ENCODE measurements at regions not wholly inside any gene's neighbourhood (a gene's known extent, or its start where the extent isn't known, plus 50 kb on each side); places are given as distances from the start of the nearest gene placed in this dataset.

DNA sequence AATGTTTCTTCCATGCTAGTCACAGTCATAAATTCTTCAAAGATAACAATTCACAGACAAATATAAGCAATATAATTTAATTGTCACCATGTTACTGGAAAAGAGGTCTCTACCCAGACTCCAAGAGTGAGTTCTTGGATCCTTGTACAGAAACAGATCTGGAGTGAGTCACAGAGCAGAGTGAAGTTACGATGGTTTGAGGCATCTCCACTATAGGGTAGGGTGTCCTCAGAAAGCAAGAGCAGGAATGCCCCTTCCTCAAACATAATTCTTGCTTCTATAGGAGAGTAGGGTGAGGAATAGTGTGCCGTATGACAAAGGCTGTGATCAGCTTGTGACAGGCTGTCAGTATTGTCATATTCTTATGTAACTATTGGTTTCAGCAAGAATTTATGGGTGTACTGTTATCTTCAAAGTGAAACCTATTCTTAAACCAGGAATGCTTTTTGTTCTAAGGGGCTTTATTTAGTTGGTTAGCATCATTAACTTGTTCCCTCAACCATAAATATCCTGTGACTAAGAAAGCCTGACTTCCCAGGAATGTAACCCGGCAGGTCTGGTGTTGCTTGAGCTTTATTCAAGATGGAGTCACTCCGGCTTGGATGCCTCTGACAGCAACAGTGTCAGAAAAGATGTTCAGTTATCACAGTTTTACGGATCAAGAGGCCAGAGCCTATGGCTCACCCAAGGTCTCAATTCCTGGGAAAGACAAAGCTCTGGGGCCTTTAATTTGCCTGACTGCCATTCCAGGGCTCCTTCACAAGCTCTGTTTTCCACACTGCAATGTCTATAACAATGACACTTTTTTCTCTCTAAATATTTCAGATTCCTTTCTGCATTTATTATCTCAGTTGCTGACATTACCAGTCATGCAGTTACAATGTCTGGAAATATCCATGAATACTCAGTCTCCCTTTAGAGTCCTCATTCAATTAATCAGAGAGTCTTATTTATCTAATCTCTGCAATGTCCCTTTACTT lies 298.6 kb downstream of the C6orf118 start (continued):
- TF ChIP-seq RAD21 (IDR thresholded peaks at IDR 0.05; ENCODE audit: low read length): no peak

- H2AK5ac ChIP-seq (ENCODE audit: low read depth, low read length): no peak overlapping the region
- peaks cover 8% of the 10 kb centered on the region for H3K9me3 ChIP-seq (ENCODE audit: control insufficient read depth, insufficient read depth, low read length)
- no peak overlapping the region for H3K18ac ChIP-seq (ENCODE audit: low read depth, low read length)
- intact Hi-C loops (cut with micrococcal nuclease): no loop called here
- no peak overlapping the region for H2BK120ac ChIP-seq (ENCODE audit: low read depth, low read length)
- BruUV-seq (replicated peaks): no TSS peak
- no peak for TF ChIP-seq MAFK (IDR thresholded peaks at IDR 0.05; ENCODE audit: low read depth, low read length)
- no peak for TF ChIP-seq RAD21 (IDR thresholded peaks at IDR 0.05; ENCODE audit: low read length)
- TF ChIP-seq CHD1 (IDR thresholded peaks at IDR 0.05; ENCODE audit: low read depth, low read length): no peak
- TF ChIP-seq CEBPB (IDR thresholded peaks at IDR 0.05; ENCODE audit: low read depth, low read length): no peak
- no peaks in the 10 kb centered on the region for H3K9me1 ChIP-seq (ENCODE audit: insufficient read depth, low read length)
- no peak overlapping the region for H4K8ac ChIP-seq (ENCODE audit: low read depth in 2 of 2, low read length in 2 of 2)
- H4K20me1 ChIP-seq (ENCODE audit: insufficient read depth, low read length): no peaks in the 10 kb centered on the region
- H4K91ac ChIP-seq (ENCODE audit: insufficient read depth, low read depth, low read length): no peak overlapping the region
- no peak overlapping the region for H2AK9ac ChIP-seq (replicated peaks; ENCODE audit: low read depth, low read length, poor library complexity)
- no peak overlapping the region for H3K9ac ChIP-seq (ENCODE audit: low read depth, low read length)
- H2AFZ ChIP-seq (replicated peaks; ENCODE audit: low read length, poor library complexity): no peak overlapping the region
- dilution Hi-C loops (cut with HindIII; ENCODE audit: low sequenced_read_pairs, unreplicated experiment): no loop called here
- H2BK15ac ChIP-seq (ENCODE audit: low read depth, low read length): no peak overlapping the region
- H3K4me1 ChIP-seq (ENCODE audit: control insufficient read depth, insufficient read depth, low read length): no peaks in the 10 kb centered on the region
- ChIA-PET POLR2A (ENCODE audit: unreplicated experiment) (no interaction called here), CTCF (no interaction called here)
- H4K5ac ChIP-seq (ENCODE audit: low read depth, low read length): no peak overlapping the region
- H2BK20ac ChIP-seq (ENCODE audit: low read depth, low read length): no peak overlapping the region
- no peaks in the 10 kb centered on the region for H3K36me3 ChIP-seq (ENCODE audit: control insufficient read depth, insufficient read depth, low read length)
- DNase-seq (no peak), ATAC-seq (ENCODE audit: low read depth) (peak; percentile 61; the same call in 1 of the 2 replicates)
- no CpG with 5 or more reads among the region's 4 CpGs for WGBS, 2 experiments (ENCODE audit: extremely low coverage in 2 of 2, insufficient read length in 1 of 2)
- H3K14ac ChIP-seq (replicated peaks; ENCODE audit: low read depth, low read length): no peak overlapping the region
- H3K4me3 ChIP-seq (ENCODE audit: insufficient read depth, low read depth, low read length): no peak overlapping the region
- H3K27me3 ChIP-seq (ENCODE audit: control insufficient read depth, insufficient read depth, low read length): no peaks in the 10 kb centered on the region
- H3K4ac ChIP-seq (ENCODE audit: low read depth, low read length): no peak overlapping the region
- in situ Hi-C loops (cut with MboI; ENCODE audit: low sequenced_read_pairs): no loop called here
- H3K79me1 ChIP-seq (ENCODE audit: low read depth in 1 of 2, low read length in 2 of 2): no peaks in the 10 kb centered on the region
- H3K4me2 ChIP-seq (ENCODE audit: low read depth, low read length): no peak overlapping the region
- no peak overlapping the region for H3K23ac ChIP-seq (ENCODE audit: low read depth, low read length)
- no peak overlapping the region for H2BK5ac ChIP-seq (ENCODE audit: low read depth, low read length, poor library complexity, severe bottlenecking)
- H3K56ac ChIP-seq (ENCODE audit: extremely low read depth, insufficient read depth, low read length): no peak overlapping the region
- no peak overlapping the region for H3K27ac ChIP-seq (ENCODE audit: insufficient read depth, low read length)
These were observed 300.4 kb downstream of the C6orf118 start for GRCh38 chr6:165008971-165009370.

Measured in IMR-90 (cell line).